GM18517 (cell line): ENCODE measurements at regions not wholly inside any gene's neighbourhood (a gene's known extent, or its start where the extent isn't known, plus 50 kb on each side); places are given as distances from the start of the nearest gene placed in this dataset.

ENCODE experiments used
- ATAC-seq: cut with Tn5 transposase; IDR thresholded peaks from one replicate; pipeline ENCODE4 v1.9.1; 2021; ENCODE audit warnings: mild to moderate bottlenecking, moderate library complexity; ENCODE audit not compliant: unreplicated experiment

- no peak for ATAC-seq
Measured at GRCh38 chr9:113646946-113647914, 183.7 kb downstream of the RGS3 start.

- ATAC-seq = no peak
Measured at GRCh38 chr9:113648048-113648447, 184.5 kb downstream of the RGS3 start.

- no peak for ATAC-seq
Measured at GRCh38 chr9:113648586-113648985, 185.1 kb downstream of the RGS3 start.

GRCh38 chr9:113649054-113649453, 185.5 kb downstream of the RGS3 start:
- ATAC-seq = no peak

- ATAC-seq = no peak
Measured at GRCh38 chr9:113649855-113650206, 186.3 kb downstream of the RGS3 start.

- ATAC-seq = no peak
Measured at GRCh38 chr9:113650207-113651131, 186.9 kb downstream of the RGS3 start.

- no peak for ATAC-seq
Measured at GRCh38 chr9:113651896-113652295, 188.4 kb downstream of the RGS3 start.

- no peak for ATAC-seq
Measured at GRCh38 chr9:113652355-113653152, 189.0 kb downstream of the RGS3 start.

GRCh38 chr9:113653746-113654604, 190.4 kb downstream of the RGS3 start:
- ATAC-seq = no peak

GRCh38 chr9:113654605-113655428, 191.3 kb downstream of the RGS3 start:
- no peak for ATAC-seq

GRCh38 chr9:113656771-113657670, 193.5 kb downstream of the RGS3 start:
- ATAC-seq = no peak

- peak; percentile 66 for ATAC-seq
Measured at GRCh38 chr9:113657765-113658544, 194.4 kb downstream of the RGS3 start.

GRCh38 chr9:113658545-113658895, 195.0 kb downstream of the RGS3 start:
- ATAC-seq = no peak

- ATAC-seq = no peak
Measured at GRCh38 chr9:113659039-113659438, 195.5 kb downstream of the RGS3 start.

- no peak for ATAC-seq
Measured at GRCh38 chr9:113659740-113660139, 196.2 kb downstream of the RGS3 start.

- no peak for ATAC-seq
Measured at GRCh38 chr9:113660196-113660595, 196.7 kb downstream of the RGS3 start.

- ATAC-seq = no peak
Measured at GRCh38 chr9:113661074-113661473, 197.5 kb downstream of the RGS3 start.
